H1 (cell line): ENCODE measurements at regions not wholly inside any gene's neighbourhood (a gene's known extent, or its start where the extent isn't known, plus 50 kb on each side); places are given as distances from the start of the nearest gene placed in this dataset.

Experiments used
- CTCF ChIA-PET: fragments of 300-600 bp; sonication (Branson Sonifier 250); formaldehyde crosslinking; loops from one replicate; lab custom pipeline; 2021; ENCODE audit not compliant: partially characterized antibody; lab: Charles Lee
- POLR2A ChIA-PET: fragments of 300-600 bp; sonication (Branson Sonifier 250); formaldehyde crosslinking; loops from one replicate; lab custom pipeline; 2021; ENCODE audit warnings: inconsistent platforms; ENCODE audit not compliant: partially characterized antibody; lab: Charles Lee
- DNase-seq, 2 experiments: peaks; one replicate each; pipeline versions ENCODE4 v3.0.0 to v3.0.0-alpha.2; 2010 to 2022; ENCODE audit warnings: low spot score in 2 of 2, low read depth in 1 of 2, mixed read lengths in 1 of 2
- FAIRE-seq: peaks from 2 replicates; lab custom pipeline; 2011; peaks lifted over from hg19 to GRCh38; lab: Jason Lieb, UNC
- H2AFZ ChIP-seq: 2 replicates; pipeline ENCODE4 v1.8.1; 2012; ENCODE audit warnings: low read length, inconsistent platforms
- H2AK5ac ChIP-seq: 2 replicates; pipeline ENCODE4 v1.6.1; 2013; ENCODE audit warnings: low read depth, low read length
- H2BK120ac ChIP-seq: replicated peaks from 2 replicates; pipeline ENCODE3; 2013; ENCODE audit warnings: low read depth, low read length, inconsistent platforms
- H2BK12ac ChIP-seq: 2 replicates; pipeline ENCODE4 v1.6.1; 2013; ENCODE audit warnings: low read depth, low read length
- H2BK15ac ChIP-seq: 2 replicates; pipeline ENCODE4 v1.6.1; 2013; ENCODE audit warnings: low read length
- H2BK20ac ChIP-seq: 2 replicates; pipeline ENCODE4 v1.6.1; 2013; ENCODE audit warnings: low read length
- H2BK5ac ChIP-seq: 2 replicates; pipeline ENCODE4 v1.6.1; 2013; ENCODE audit warnings: low read depth, low read length
- H3K14ac ChIP-seq: 2 replicates; pipeline ENCODE4 v1.6.1; 2013; ENCODE audit warnings: inconsistent platforms; ENCODE audit not compliant: insufficient read length
- H3K18ac ChIP-seq: 2 replicates; pipeline ENCODE4 v1.6.1; 2013; ENCODE audit warnings: low read length; ENCODE audit errors: extremely low read depth
- H3K23ac ChIP-seq: 2 replicates; pipeline ENCODE4 v1.6.1; 2013; ENCODE audit warnings: inconsistent platforms; ENCODE audit not compliant: insufficient read length
- H3K23me2 ChIP-seq: 2 replicates; pipeline ENCODE4 v1.6.1; 2013; ENCODE audit warnings: low read depth, low read length
- H3K27ac ChIP-seq: 2 replicates; pipeline ENCODE4 v1.6.1; 2011; ENCODE audit warnings: low read depth, low read length, inconsistent platforms
- H3K27me3 ChIP-seq, 4 experiments: replicated peaks in 1 of 4; 1 replicate in 1 of 4; 2 replicates in 3 of 4; pipeline versions ENCODE4 v1.6.1 to v1.8.1; 2011 to 2013; ENCODE audit warnings: low read length in 3 of 4, mild to moderate bottlenecking in 3 of 4, inconsistent platforms in 2 of 4, mixed read lengths in 2 of 4, moderate library complexity in 1 of 4; ENCODE audit not compliant: control insufficient read depth in 3 of 4, insufficient read depth in 3 of 4; ENCODE audit errors: extremely low read depth in 1 of 4
- H3K36me3 ChIP-seq, 4 experiments: 2 replicates each; pipeline versions ENCODE4 v1.6.1 to v1.8.1; 2011 to 2013; ENCODE audit warnings: mild to moderate bottlenecking in 4 of 4, low read length in 3 of 4, moderate library complexity in 2 of 4, control low read depth in 1 of 4, inconsistent platforms in 1 of 4; ENCODE audit not compliant: insufficient read depth in 4 of 4, control insufficient read depth in 2 of 4
- H3K4ac ChIP-seq: replicated peaks from 2 replicates; pipeline ENCODE3; 2013; ENCODE audit warnings: low read length, low read depth, mixed read lengths, inconsistent platforms; ENCODE audit not compliant: insufficient read length
- H3K4me1 ChIP-seq, 4 experiments: replicated peaks in 1 of 4; 1 replicate in 1 of 4; 2 replicates in 3 of 4; pipeline versions ENCODE4 v1.6.1 to v1.8.1; 2011 to 2013; ENCODE audit warnings: low read length in 3 of 4, inconsistent platforms in 2 of 4, mixed read lengths in 1 of 4; ENCODE audit not compliant: insufficient read depth in 4 of 4, control insufficient read depth in 3 of 4
- H3K4me2 ChIP-seq, 2 experiments: 2 replicates each; pipeline versions ENCODE4 v1.6.1 to v1.8.1; 2011 to 2013; ENCODE audit warnings: low read depth in 2 of 2, low read length in 2 of 2, control low read depth in 1 of 2, inconsistent platforms in 1 of 2, mild to moderate bottlenecking in 1 of 2; ENCODE audit not compliant: insufficient read depth in 1 of 2
- H3K4me3 ChIP-seq, 4 experiments: fragments of 200-600, 300-600 bp in 1 of 4; sonication (generic), shearing (Covaris generic), sonication (Bioruptor Twin) in 1 of 4; 2 replicates each; pipeline versions ENCODE4 v1.5.1 to v1.8.1; 2011 to 2016; ENCODE audit warnings: low read length in 4 of 4, low read depth in 3 of 4, control low read depth in 2 of 4, inconsistent platforms in 2 of 4, mild to moderate bottlenecking in 2 of 4, mixed read lengths in 1 of 4, moderate library complexity in 1 of 4; ENCODE audit not compliant: insufficient read depth in 2 of 4; ENCODE audit errors: extremely low read depth in 1 of 4
- H3K56ac ChIP-seq: replicated peaks from 2 replicates; pipeline ENCODE3; 2013; ENCODE audit warnings: low read depth, mild to moderate bottlenecking, mixed read lengths, low read length, inconsistent platforms; ENCODE audit not compliant: insufficient read length
- H3K79me1 ChIP-seq: 2 replicates; pipeline ENCODE4 v1.6.1; 2013; ENCODE audit warnings: low read depth, low read length, control low read depth
- H3K79me2 ChIP-seq, 2 experiments: 2 replicates each; pipeline versions ENCODE4 v1.6.1 to v1.8.1; 2012 to 2013; ENCODE audit warnings: low read length in 2 of 2, mild to moderate bottlenecking in 2 of 2, inconsistent platforms in 1 of 2; ENCODE audit not compliant: insufficient read depth in 2 of 2, control insufficient read depth in 1 of 2
- H3K9ac ChIP-seq, 4 experiments: replicated peaks in 1 of 4; 1 replicate in 1 of 4; 2 replicates in 3 of 4; pipeline versions ENCODE4 v1.6.1 to v1.8.1; 2011 to 2013; ENCODE audit warnings: low read depth in 3 of 4, low read length in 3 of 4, control low read depth in 2 of 4, mild to moderate bottlenecking in 2 of 4, moderate library complexity in 2 of 4, inconsistent platforms in 1 of 4; ENCODE audit errors: extremely low read depth in 1 of 4
- H3K9me3 ChIP-seq, 2 experiments: 2 replicates each; pipeline versions ENCODE4 v1.6.1 to v1.8.1; 2012 to 2013; ENCODE audit warnings: mild to moderate bottlenecking in 2 of 2, moderate library complexity in 2 of 2, control low read depth in 1 of 2, inconsistent platforms in 1 of 2, low read depth in 1 of 2, low read length in 1 of 2, mixed read lengths in 1 of 2; ENCODE audit not compliant: insufficient read depth in 2 of 2
- H4K20me1 ChIP-seq, 2 experiments: replicated peaks in 1 of 2; 2 replicates each; pipeline versions ENCODE3 to v1.8.1; 2011 to 2013; ENCODE audit warnings: inconsistent platforms in 2 of 2, low read length in 2 of 2, mild to moderate bottlenecking in 1 of 2; ENCODE audit not compliant: insufficient read depth in 2 of 2, control insufficient read depth in 1 of 2
- H4K5ac ChIP-seq: 2 replicates; pipeline ENCODE4 v1.6.1; 2013; ENCODE audit warnings: low read length, low read depth, mixed read lengths, inconsistent platforms; ENCODE audit not compliant: insufficient read length
- H4K8ac ChIP-seq: 2 replicates; pipeline ENCODE4 v1.8.0; 2013; ENCODE audit warnings: mild to moderate bottlenecking, moderate library complexity, low read length, inconsistent platforms; ENCODE audit not compliant: insufficient read depth; ENCODE audit errors: extremely low read depth
- H4K91ac ChIP-seq: replicated peaks from 2 replicates; pipeline ENCODE3; 2013; ENCODE audit warnings: low read length, mixed read lengths, inconsistent platforms; ENCODE audit not compliant: insufficient read length
- BCL11A ChIP-seq, 2 experiments: IDR thresholded peaks; one replicate each; pipeline ENCODE4 v1.6.1; 2011; ENCODE audit warnings: low read depth in 2 of 2, low read length in 2 of 2, mild to moderate bottlenecking in 2 of 2
- CEBPB ChIP-seq: IDR thresholded peaks from 2 replicates; pipeline ENCODE4 v1.6.1; 2012; ENCODE audit warnings: low read depth, low read length
- SAP30 ChIP-seq: fragments of 300-600 bp; sonication (generic); IDR thresholded peaks from 2 replicates; pipeline ENCODE4 v1.7.1; 2012; ENCODE audit warnings: low read length, moderate library complexity, mild to moderate bottlenecking, inconsistent platforms; ENCODE audit not compliant: insufficient read depth, insufficient replicate concordance
- SIN3A ChIP-seq, 2 experiments: IDR thresholded peaks in 1 of 2; conservative IDR thresholded peaks in 1 of 2; 2 replicates each; pipeline ENCODE4 v1.6.1; 2011 to 2012; ENCODE audit warnings: low read length in 2 of 2, improper control_type of control experiment in 1 of 2, low read depth in 1 of 2, mild to moderate bottlenecking in 1 of 2
- SIX5 ChIP-seq: IDR thresholded peaks from 2 replicates; pipeline ENCODE4 v1.6.1; 2011; ENCODE audit warnings: mild to moderate bottlenecking, low read depth, low read length
- ZNF274 ChIP-seq: IDR thresholded peaks from 2 replicates; pipeline ENCODE4 v1.7.0; 2012; ENCODE audit warnings: low read length, borderline replicate concordance; ENCODE audit errors: extremely low read depth
- WGBS, 2 experiments: shearing (Covaris generic) in 1 of 2; methylation state at CpG; one replicate each; pipeline versions ENCODE4 v1.1.6 to v1.1.7; 2013 to 2015; ENCODE audit warnings: low lambda C conversion rate in 2 of 2, mixed read lengths in 2 of 2, inconsistent platforms in 1 of 2, low coverage in 1 of 2, missing lambda C conversion rate in 1 of 2; ENCODE audit not compliant: insufficient replicate concordance in 2 of 2, insufficient coverage in 1 of 2, insufficient read length in 1 of 2; ENCODE audit errors: extremely low coverage in 1 of 2, missing lambda C conversion rate in 1 of 2; 5-methylcytosine and 5-hydroxymethylcytosine counted together
- TF ChIP-seq, protein P1 (sequence below), 3 experiments: IDR thresholded peaks; 1 replicate in 2 of 3; 2 replicates in 1 of 3; pipeline versions ENCODE4 v1.5.1 to v1.6.1; 2011; ENCODE audit warnings: low read length in 3 of 3, mild to moderate bottlenecking in 3 of 3, inconsistent platforms in 2 of 3, low read depth in 1 of 3, moderate library complexity in 1 of 3; ENCODE audit not compliant: insufficient read depth in 1 of 3; ENCODE audit errors: control extremely low read depth in 1 of 3

DNA sequence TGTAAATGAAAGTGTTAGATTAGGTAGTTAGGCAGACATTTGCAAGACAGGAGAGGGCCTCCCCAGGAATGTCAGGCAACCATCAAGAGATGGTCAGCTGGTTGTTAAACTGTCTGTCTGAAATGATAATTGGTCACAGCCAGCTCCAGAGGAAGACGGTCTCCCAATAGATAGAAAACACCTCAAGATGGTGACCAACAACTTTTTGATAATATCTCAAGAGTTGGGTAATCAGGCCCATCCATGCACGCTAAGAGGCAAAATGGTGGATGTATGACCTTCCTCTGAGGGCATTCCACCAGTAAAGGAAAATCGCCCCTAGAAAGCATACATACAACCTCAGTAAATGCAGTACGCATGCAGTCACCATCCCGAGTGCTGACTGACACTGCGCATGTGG is 118.2 kb downstream of the MAP3K21 start:
- H3K4me1 ChIP-seq: peaks cover 0 to 6% (median 2%) of the 10 kb centered on the region in 4 experiments; a peak in 2 of 7 replicates
- no peak overlapping the region for H3K4me3 ChIP-seq
- H2BK15ac ChIP-seq: no peak overlapping the region
- no peaks in the 10 kb centered on the region for H3K79me1 ChIP-seq
- TF ChIP-seq SAP30: no peak
- TF ChIP-seq SIX5: no peak
- no peak for TF ChIP-seq ZNF274
- TF ChIP-seq CEBPB: no peak
- no peak for TF ChIP-seq BCL11A (IDR thresholded peaks at IDR 0.05; ENCODE audit: low read depth in 2 of 2, low read length in 2 of 2)
- TF ChIP-seq SIN3A (conservative IDR thresholded peaks at IDR 0.05 in 1 of 2, IDR thresholded peaks at IDR 0.05 in 1 of 2; ENCODE audit: low read depth in 1 of 2, low read length in 2 of 2): no peak
- TF ChIP-seq, protein P1, sequence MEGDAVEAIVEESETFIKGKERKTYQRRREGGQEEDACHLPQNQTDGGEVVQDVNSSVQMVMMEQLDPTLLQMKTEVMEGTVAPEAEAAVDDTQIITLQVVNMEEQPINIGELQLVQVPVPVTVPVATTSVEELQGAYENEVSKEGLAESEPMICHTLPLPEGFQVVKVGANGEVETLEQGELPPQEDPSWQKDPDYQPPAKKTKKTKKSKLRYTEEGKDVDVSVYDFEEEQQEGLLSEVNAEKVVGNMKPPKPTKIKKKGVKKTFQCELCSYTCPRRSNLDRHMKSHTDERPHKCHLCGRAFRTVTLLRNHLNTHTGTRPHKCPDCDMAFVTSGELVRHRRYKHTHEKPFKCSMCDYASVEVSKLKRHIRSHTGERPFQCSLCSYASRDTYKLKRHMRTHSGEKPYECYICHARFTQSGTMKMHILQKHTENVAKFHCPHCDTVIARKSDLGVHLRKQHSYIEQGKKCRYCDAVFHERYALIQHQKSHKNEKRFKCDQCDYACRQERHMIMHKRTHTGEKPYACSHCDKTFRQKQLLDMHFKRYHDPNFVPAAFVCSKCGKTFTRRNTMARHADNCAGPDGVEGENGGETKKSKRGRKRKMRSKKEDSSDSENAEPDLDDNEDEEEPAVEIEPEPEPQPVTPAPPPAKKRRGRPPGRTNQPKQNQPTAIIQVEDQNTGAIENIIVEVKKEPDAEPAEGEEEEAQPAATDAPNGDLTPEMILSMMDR (IDR thresholded peaks at IDR 0.05; ENCODE audit: control extremely low read depth in 1 of 3, insufficient read depth in 1 of 3, low read depth in 1 of 3, low read length in 3 of 3): no peak
- no peak overlapping the region for H3K27ac ChIP-seq
- no peak for DNase-seq
- no peak overlapping the region for H3K56ac ChIP-seq
- H4K8ac ChIP-seq: no peak overlapping the region
- no peaks in the 10 kb centered on the region for H3K27me3 ChIP-seq
- H4K91ac ChIP-seq: no peak overlapping the region
- peaks cover 16 to 21% of the 10 kb centered on the region in 2 experiments for H3K9me3 ChIP-seq
- no peak overlapping the region for H3K23ac ChIP-seq
- H2BK120ac ChIP-seq: no peak overlapping the region
- no peak overlapping the region for H4K5ac ChIP-seq
- WGBS, 2 experiments: 96% methylated on average over 6 of the region's 6 CpGs; no CpG with 5 or more reads in 1 of the 2 experiments
- no peaks in the 10 kb centered on the region for H4K20me1 ChIP-seq
- H3K4ac ChIP-seq: no peak overlapping the region
- no peak overlapping the region for H2AFZ ChIP-seq
- FAIRE-seq: no peak
- no peak overlapping the region for H2BK12ac ChIP-seq
- H3K14ac ChIP-seq: no peak overlapping the region
- ChIA-PET CTCF (interaction anchor here (0.9 kb wide), 1 partner anchor 343 kb away, joined by 3 read pairs; no protein-coding TSS in a partner anchor), POLR2A (no interaction called here)
- no peak overlapping the region for H2BK5ac ChIP-seq
- no peak overlapping the region for H3K4me2 ChIP-seq
- H3K9ac ChIP-seq: no peak overlapping the region
- H3K18ac ChIP-seq: no peak overlapping the region
- no peak overlapping the region for H2AK5ac ChIP-seq
- no peaks in the 10 kb centered on the region; a peak in 1 of 8 replicates for H3K36me3 ChIP-seq
- no peaks in the 10 kb centered on the region for H3K79me2 ChIP-seq
- no peak overlapping the region for H2BK20ac ChIP-seq
- H3K23me2 ChIP-seq: no peaks in the 10 kb centered on the region
